MCF 10A (cell line): ENCODE measurements at regions not wholly inside any gene's neighbourhood (a gene's known extent, or its start where the extent isn't known, plus 50 kb on each side); places are given as distances from the start of the nearest gene placed in this dataset.
"Not testable (repeated sequence)": the region's sequence is repeated elsewhere in the genome, so short reads cannot be mapped to it uniquely, and the experiment has no call there.

ENCODE experiments used
- BruUV-seq: library from RNA; stranded (reverse); fragments of 400-500 nt; replicated peaks from 2 replicates; lab custom pipeline; 2021; lab: Mats Ljungman, UMichigan
- CTCF ChIA-PET: fragments of 300-600 bp; sonication (Branson Sonifier 250); formaldehyde crosslinking; extraction: SDS; loops from one replicate; lab custom pipeline; 2021; ENCODE audit warnings: antibody characterized with exemption, inconsistent platforms; lab: Yijun Ruan, JAX
- POLR2A ChIA-PET: fragments of 300-600, 350-650 bp; sonication (Branson Sonifier 250); formaldehyde crosslinking; extraction: SDS; loops from one replicate; lab custom pipeline; 2020; ENCODE audit warnings: antibody characterized with exemption, inconsistent platforms; lab: Yijun Ruan, JAX
- DNase-seq: peaks from one replicate; pipeline ENCODE4 v3.0.0-alpha.2; 2018; ENCODE audit not compliant: unreplicated experiment
- H3K27ac Mint-ChIP-seq: one replicate; pipeline ENCODE4 v1.8.0; 2022; ENCODE audit warnings: mild to moderate bottlenecking, low read depth, mixed read lengths; ENCODE audit not compliant: unreplicated experiment
- H3K27me3 Mint-ChIP-seq: one replicate; pipeline ENCODE4 v1.8.0; 2022; ENCODE audit warnings: mixed read lengths; ENCODE audit not compliant: insufficient read depth, unreplicated experiment
- H3K36me3 Mint-ChIP-seq: one replicate; pipeline ENCODE4 v1.8.0; 2022; ENCODE audit warnings: mild to moderate bottlenecking, moderate library complexity, mixed read lengths; ENCODE audit not compliant: insufficient read depth, unreplicated experiment
- H3K4me1 Mint-ChIP-seq: one replicate; pipeline ENCODE4 v1.8.0; 2022; ENCODE audit warnings: mixed read lengths; ENCODE audit not compliant: insufficient read depth, unreplicated experiment
- H3K4me3 Mint-ChIP-seq: one replicate; pipeline ENCODE4 v1.8.0; 2022; ENCODE audit warnings: mild to moderate bottlenecking, moderate library complexity, mixed read lengths; ENCODE audit not compliant: unreplicated experiment
- H3K9me3 Mint-ChIP-seq: one replicate; pipeline ENCODE4 v1.8.0; 2022; ENCODE audit warnings: mixed read lengths; ENCODE audit not compliant: unreplicated experiment
- CTCF ChIP-seq: fragments of 200-600 bp; IDR thresholded peaks from one replicate; pipeline ENCODE4 v1.8.0; 2022; ENCODE audit warnings: antibody characterized with exemption, mild to moderate bottlenecking; ENCODE audit not compliant: unreplicated experiment
- intact Hi-C: fragments of 100-400 bp; cut with micrococcal nuclease; formaldehyde crosslinking; loops from 2 replicates; pipeline ENCODE4 v1.14.1; 2022

- H3K4me3 Mint-ChIP-seq, result no peak overlapping the region
- ChIA-PET POLR2A (no interaction called here), CTCF (interaction anchor here (0.6 kb wide), 1 partner anchor 629 kb away, joined by 3 read pairs; no protein-coding TSS in a partner anchor)
- no peak for TF ChIP-seq CTCF
- H3K9me3 Mint-ChIP-seq, result no peaks in the 10 kb centered on the region
- no peaks in the 10 kb centered on the region for H3K27me3 Mint-ChIP-seq
- DNase-seq, result no peak
- H3K27ac Mint-ChIP-seq, result no peak overlapping the region
- intact Hi-C loops, result no loop called here
- BruUV-seq, result no TSS peak
- H3K4me1 Mint-ChIP-seq, result no peaks in the 10 kb centered on the region
- no peaks in the 10 kb centered on the region for H3K36me3 Mint-ChIP-seq
These were observed 122.4 kb upstream of the LSM14A start for GRCh38 chr19:34049944-34050343.

- CTCF ChIA-PET, DNase-seq, H3K4me3 Mint-ChIP-seq, H3K9me3 Mint-ChIP-seq, POLR2A ChIA-PET, H3K4me1 Mint-ChIP-seq, H3K27me3 Mint-ChIP-seq, H3K27ac Mint-ChIP-seq, BruUV-seq, intact Hi-C loops, H3K36me3 Mint-ChIP-seq: not testable (repeated sequence)
These were observed 121.9 kb upstream of the LSM14A start for GRCh38 chr19:34050430-34050829.

- H3K27ac Mint-ChIP-seq, result no peak overlapping the region
These were observed 121.0 kb upstream of the LSM14A start for GRCh38 chr19:34051255-34051654.

GRCh38 chr19:34057155-34057554 lies 115.1 kb upstream of the LSM14A start:
- no peaks in the 10 kb centered on the region for H3K4me1 Mint-ChIP-seq
- H3K27me3 Mint-ChIP-seq, result no peaks in the 10 kb centered on the region
- no peak overlapping the region for H3K4me3 Mint-ChIP-seq
- no peaks in the 10 kb centered on the region for H3K9me3 Mint-ChIP-seq
- no peak for TF ChIP-seq CTCF
- intact Hi-C loops, result no loop called here
- no peak overlapping the region for H3K27ac Mint-ChIP-seq
- ChIA-PET POLR2A (no interaction called here), CTCF (no interaction called here)
- no peaks in the 10 kb centered on the region for H3K36me3 Mint-ChIP-seq
- BruUV-seq, result no TSS peak
- no peak for DNase-seq

More at GRCh38 chr19:34051255-34051654, 121.0 kb upstream of the LSM14A start:
- H3K36me3 Mint-ChIP-seq, result no peaks in the 10 kb centered on the region
- CTCF ChIA-PET, result interaction anchor here (0.6 to 1.3 kb wide), 2 partner anchors 12 to 244 kb away, joined by 3 read pairs; no protein-coding TSS in a partner anchor
- H3K9me3 Mint-ChIP-seq, result no peaks in the 10 kb centered on the region
- no TSS peak for BruUV-seq
- no peak overlapping the region for H3K4me3 Mint-ChIP-seq
- no peaks in the 10 kb centered on the region for H3K4me1 Mint-ChIP-seq
- intact Hi-C loops, result no loop called here
- no peak for DNase-seq
- H3K27me3 Mint-ChIP-seq, result no peaks in the 10 kb centered on the region
- POLR2A ChIA-PET, result no interaction called here
- TF ChIP-seq CTCF, result no peak
